Adrenal gland (tissue), 5 donors: ENCODE measurements at regions not wholly inside any gene's neighbourhood (a gene's known extent, or its start where the extent isn't known, plus 50 kb on each side); places are given as distances from the start of the nearest gene placed in this dataset.

ENCODE experiments used
- POLR2A ChIP-seq, 2 donors: fragments of 450-650 bp; IDR thresholded peaks; one replicate each; pipeline ENCODE4 v1.6.1; 2017; ENCODE audit warnings: antibody characterized with exemption in 2 of 2, mild to moderate bottlenecking in 2 of 2, moderate library complexity in 1 of 2
- TF ChIP-seq, protein P1 (sequence below), 6 experiments: fragments of 450-650 bp in 4 of 6; fragments of 200-600 bp in 2 of 6; sonication (generic) in 1 of 6; IDR thresholded peaks; 1 replicate in 5 of 6; 2 replicates in 1 of 6; pipeline versions ENCODE4 v1.5.1 to v1.8.0; 2016 to 2021; ENCODE audit warnings: antibody characterized with exemption in 6 of 6, mild to moderate bottlenecking in 2 of 6, moderate library complexity in 1 of 6
- donor health status: DM: no; HTN: no; CAD: no.

DNA sequence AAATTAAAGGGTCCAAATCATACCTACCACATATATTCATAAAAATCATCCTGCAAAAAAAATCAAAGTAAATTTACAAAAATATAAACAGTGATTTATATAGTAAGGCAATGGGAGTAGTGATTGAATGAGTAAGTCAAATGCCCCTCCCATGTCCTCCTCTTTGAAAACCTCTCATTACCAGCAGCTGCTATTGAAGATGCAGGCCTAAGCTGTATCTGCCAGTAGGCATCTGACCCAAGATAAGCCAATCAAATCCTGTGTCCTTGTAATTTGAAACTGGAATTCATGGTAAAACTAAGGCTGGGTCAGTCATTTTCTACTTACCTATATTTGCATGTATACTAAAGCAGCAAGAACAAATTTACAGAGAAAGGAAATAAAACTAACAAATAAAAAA, 60.4 kb upstream of the POU1F1 start:
- no peak for TF ChIP-seq POLR2A (IDR thresholded peaks at IDR 0.05)
- TF ChIP-seq, protein P1, sequence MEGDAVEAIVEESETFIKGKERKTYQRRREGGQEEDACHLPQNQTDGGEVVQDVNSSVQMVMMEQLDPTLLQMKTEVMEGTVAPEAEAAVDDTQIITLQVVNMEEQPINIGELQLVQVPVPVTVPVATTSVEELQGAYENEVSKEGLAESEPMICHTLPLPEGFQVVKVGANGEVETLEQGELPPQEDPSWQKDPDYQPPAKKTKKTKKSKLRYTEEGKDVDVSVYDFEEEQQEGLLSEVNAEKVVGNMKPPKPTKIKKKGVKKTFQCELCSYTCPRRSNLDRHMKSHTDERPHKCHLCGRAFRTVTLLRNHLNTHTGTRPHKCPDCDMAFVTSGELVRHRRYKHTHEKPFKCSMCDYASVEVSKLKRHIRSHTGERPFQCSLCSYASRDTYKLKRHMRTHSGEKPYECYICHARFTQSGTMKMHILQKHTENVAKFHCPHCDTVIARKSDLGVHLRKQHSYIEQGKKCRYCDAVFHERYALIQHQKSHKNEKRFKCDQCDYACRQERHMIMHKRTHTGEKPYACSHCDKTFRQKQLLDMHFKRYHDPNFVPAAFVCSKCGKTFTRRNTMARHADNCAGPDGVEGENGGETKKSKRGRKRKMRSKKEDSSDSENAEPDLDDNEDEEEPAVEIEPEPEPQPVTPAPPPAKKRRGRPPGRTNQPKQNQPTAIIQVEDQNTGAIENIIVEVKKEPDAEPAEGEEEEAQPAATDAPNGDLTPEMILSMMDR (IDR thresholded peaks at IDR 0.05), result no peak
